Kidney epithelial cell (primary cell): ENCODE measurements at regions not wholly inside any gene's neighbourhood (a gene's known extent, or its start where the extent isn't known, plus 50 kb on each side); places are given as distances from the start of the nearest gene placed in this dataset.

ENCODE experiments used
- DNase-seq: peaks from one replicate; pipeline ENCODE4 v3.0.0-alpha.2; 2010; ENCODE audit warnings: low read depth
- H3K27me3 ChIP-seq: 2 replicates; pipeline ENCODE4 v1.6.0; 2011; ENCODE audit warnings: low read length; ENCODE audit not compliant: control insufficient read depth, insufficient read depth
- H3K36me3 ChIP-seq: 2 replicates; pipeline ENCODE4 v1.5.1; 2011; ENCODE audit warnings: low read length; ENCODE audit not compliant: control insufficient read depth, insufficient read depth
- H3K4me3 ChIP-seq: 2 replicates; pipeline ENCODE4 v1.5.1; 2011; ENCODE audit warnings: low read depth, mild to moderate bottlenecking, control low read depth, low read length
- CTCF ChIP-seq: IDR thresholded peaks from 2 replicates; pipeline ENCODE4 v1.5.1; 2011; ENCODE audit warnings: mild to moderate bottlenecking, moderate library complexity, low read length, control low read depth, inconsistent platforms; ENCODE audit not compliant: insufficient read depth, poor library complexity, severe bottlenecking

DNA sequence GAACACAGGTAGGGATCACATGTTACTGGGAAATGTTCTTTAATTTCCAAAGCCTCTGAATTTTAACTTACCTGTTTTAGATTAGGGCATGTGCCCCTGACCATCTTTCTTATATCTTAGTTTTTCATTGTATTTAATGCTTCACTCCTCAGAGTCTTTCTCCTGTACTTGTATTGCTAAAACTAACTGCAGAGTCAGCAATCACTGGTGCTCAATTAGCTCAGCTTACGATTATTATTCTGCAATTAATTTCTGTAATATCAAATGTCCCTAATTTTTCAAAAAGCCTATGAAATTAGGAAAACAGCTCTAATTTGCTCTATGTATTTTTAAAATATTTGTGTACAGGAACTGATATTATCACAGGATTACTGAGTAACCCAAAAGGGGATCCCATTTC is 693.2 kb upstream of the SLC8A1 start:
- no peak for DNase-seq
- Histone ChIP-seq H3K36me3 (no peaks in the 10 kb centered on the region), H3K27me3 (no peaks in the 10 kb centered on the region), H3K4me3 (no peak overlapping the region)
- TF ChIP-seq CTCF, result no peak

DNA sequence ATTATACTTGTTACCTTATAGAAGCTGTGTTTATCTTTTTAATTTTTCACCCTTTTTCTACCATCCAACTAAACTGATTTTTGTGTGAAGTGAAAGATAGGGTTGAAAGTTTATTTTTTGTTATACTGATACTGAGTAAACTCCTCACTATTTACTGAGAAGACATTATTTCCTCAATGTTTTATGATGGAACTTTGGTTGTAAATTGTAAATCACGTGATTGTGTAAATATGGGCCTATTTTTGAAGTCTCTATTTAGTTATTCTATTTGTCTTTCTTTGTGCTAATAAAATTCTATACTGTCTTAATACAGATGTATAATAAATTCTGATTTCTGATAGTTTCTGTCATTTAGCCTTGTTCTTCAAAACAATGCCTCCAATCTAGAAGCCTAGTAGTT is 697.2 kb upstream of the SLC8A1 start:
- Histone ChIP-seq H3K36me3 (no peaks in the 10 kb centered on the region), H3K27me3 (no peaks in the 10 kb centered on the region), H3K4me3 (no peak overlapping the region)
- no peak for DNase-seq
- TF ChIP-seq CTCF, result no peak

GRCh38 chr2:41151746-41152145 is 699.9 kb upstream of the SLC8A1 start:
- H3K4me3 ChIP-seq, result no peak overlapping the region
- no peak for DNase-seq
- no peak for TF ChIP-seq CTCF
- H3K36me3 ChIP-seq, result no peaks in the 10 kb centered on the region
- no peaks in the 10 kb centered on the region for H3K27me3 ChIP-seq

DNA sequence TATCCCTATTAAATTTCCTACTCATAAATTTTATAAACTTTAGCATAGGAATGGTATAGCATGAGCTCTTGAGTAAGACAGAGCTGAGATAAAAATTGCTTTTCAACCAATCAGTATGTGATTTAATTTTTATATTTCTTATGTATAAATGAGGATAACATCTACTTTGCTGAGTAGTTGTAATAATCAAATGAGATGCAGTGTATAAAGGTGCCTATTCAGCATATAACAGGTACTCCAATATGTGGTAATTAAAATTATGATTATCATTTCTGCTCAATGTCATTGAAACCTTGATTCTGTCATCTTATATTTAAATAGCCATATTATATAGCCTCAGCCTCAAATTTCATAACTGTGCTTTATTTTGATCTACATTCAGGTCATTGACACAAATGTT is 700.4 kb upstream of the SLC8A1 start:
- no peak for TF ChIP-seq CTCF
- DNase-seq, result no peak

DNA sequence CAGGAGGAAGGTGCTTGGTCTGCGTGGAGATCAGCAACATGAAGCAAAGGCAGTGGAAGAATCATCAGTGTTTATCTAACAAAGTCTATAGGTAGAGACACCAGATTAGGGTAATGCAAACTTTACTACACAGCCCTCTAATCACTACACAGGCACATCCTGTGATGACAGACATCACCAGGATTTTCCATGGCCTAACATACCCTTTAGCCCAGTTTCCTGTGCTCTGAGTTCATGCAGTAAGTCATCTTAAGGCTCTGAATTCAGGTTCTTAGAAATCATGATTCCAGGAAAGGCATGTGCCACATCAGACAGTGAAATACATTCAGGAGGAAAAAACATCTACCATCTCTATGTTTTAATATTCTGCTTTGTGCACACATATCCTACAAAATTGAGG is 708.5 kb upstream of the SLC8A1 start:
- Histone ChIP-seq H3K36me3 (no peaks in the 10 kb centered on the region), H3K4me3 (no peak overlapping the region), H3K27me3 (no peaks in the 10 kb centered on the region)
- DNase-seq, result no peak
- no peak for TF ChIP-seq CTCF

More for the DNA sequence above, 700.4 kb upstream of the SLC8A1 start:
- H3K36me3 ChIP-seq, result no peaks in the 10 kb centered on the region
- H3K27me3 ChIP-seq, result no peaks in the 10 kb centered on the region
- no peak overlapping the region for H3K4me3 ChIP-seq

GRCh38 chr2:41167014-41167413 is 715.1 kb upstream of the SLC8A1 start:
- TF ChIP-seq CTCF, result no peak
- Histone ChIP-seq H3K36me3 (no peaks in the 10 kb centered on the region), H3K4me3 (no peak overlapping the region), H3K27me3 (no peaks in the 10 kb centered on the region)
- DNase-seq, result no peak
